Endometrial microvascular endothelial cells (primary cell): ENCODE measurements at regions not wholly inside any gene's neighbourhood (a gene's known extent, or its start where the extent isn't known, plus 50 kb on each side); places are given as distances from the start of the nearest gene placed in this dataset.
"Not testable (repeated sequence)": the region's sequence is repeated elsewhere in the genome, so short reads cannot be mapped to it uniquely, and the experiment has no call there.

Source experiments
- in situ Hi-C: cut with HindIII; loops from 2 replicates; pipeline ENCODE4 v1.10.0; 2017; ENCODE audit warnings: low sequenced_read_pairs, low pct_unique_long_range_greater_than_20kb; ENCODE audit errors: inconsistent ontology term

DNA sequence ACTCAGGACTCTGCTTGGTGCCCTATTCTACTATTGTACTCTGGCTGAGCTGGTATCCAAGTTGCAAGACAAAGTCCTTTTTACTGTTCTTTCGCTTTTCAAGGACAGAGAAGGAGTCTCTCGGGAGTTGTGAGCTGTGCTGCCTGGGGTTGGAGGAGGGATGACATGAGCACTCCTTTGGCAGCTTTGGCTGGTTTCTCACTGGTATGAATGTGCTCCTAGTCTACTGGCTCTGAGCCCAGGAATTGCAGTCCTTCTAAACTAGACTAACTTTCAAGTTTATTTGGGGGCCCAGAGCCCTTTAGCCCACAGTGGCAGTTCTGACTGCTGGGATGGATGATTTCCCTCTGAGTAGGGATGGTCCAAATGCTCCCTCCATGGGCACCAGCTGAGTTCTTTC lies 997.1 kb downstream of the RAB28 start:
- in situ Hi-C loops = no loop called here

DNA sequence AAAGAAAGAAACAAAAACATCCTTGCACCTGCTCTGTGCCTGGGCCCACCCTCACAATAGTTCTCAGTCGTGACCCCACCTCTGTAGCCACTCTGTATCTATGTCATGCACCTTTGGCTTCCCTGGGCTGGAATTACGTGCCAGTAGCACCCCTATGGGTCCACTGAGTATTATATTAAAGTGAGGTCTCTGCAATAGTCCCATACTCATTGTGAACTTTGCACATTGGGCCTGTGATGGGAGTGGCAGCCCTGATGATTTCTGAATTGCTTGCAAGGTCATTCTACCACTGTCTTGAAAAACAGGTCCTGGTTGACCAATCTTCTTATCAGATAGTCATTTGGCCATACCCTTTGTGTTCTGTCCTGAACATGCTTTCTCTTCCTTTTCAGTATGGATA lies 1012.1 kb downstream of the RAB28 start:
- in situ Hi-C loops = no loop called here

DNA sequence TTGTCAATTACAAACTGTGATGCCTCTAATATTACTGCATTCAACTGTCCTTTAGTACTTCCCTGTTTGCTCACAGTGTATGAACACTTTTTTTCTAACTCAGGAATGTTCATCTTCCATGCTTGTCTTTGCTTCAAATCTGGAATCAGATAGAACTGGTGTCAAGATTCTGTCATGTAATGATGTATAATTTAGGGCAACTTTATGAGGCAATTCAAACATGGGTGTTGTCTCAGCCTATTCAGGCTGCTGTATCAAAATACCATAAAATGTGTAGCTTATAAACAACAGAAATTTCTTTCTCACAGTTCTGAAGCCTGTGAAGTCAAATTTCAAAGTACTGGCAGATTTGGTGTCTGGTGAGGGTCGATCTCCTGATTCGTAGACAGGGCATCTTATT lies 1012.9 kb downstream of the RAB28 start:
- in situ Hi-C loops = no loop called here

DNA sequence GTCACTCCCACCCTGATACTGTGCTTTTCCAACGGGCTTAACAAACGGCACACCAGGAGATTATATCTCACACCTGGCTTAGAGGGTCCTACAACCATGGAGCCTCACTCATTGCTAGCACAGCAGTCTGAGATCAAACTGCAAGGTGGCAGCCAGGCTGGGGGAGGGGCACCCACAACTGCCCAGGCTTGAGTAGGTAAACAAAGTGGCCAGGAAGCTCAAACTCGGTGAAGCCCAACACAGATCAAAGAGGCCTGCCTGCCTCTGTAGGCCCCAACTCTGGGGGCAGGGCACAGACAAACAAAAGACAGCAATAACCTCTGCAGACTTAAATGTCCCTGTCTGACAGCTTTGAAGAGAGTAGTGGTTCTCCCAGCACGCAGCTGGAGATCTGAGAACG lies 1022.6 kb downstream of the RAB28 start:
- in situ Hi-C loops = not testable (repeated sequence)

GRCh38 chr4:12459126-12459525 lies 1025.0 kb downstream of the RAB28 start:
- in situ Hi-C loops = no loop called here

DNA sequence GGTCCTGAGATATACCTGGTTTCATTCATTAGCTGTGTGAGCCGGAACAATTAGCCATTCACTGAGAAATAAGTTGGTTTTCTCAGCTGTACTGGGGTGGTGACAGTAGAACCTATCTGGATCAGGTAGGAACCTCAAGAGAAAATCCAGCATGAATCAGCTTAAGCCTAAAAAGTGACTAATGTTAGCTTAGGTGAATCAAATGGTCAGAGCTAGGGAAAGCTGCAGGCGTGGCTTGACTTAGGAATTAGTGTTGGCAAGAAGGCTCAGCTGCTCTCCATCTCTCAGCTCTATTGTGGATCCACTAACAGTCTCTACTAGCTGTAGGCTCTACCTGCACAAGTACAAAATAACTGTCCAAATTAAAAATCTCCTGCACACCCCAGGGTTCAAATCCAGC lies 1025.5 kb downstream of the RAB28 start:
- in situ Hi-C loops = no loop called here

DNA sequence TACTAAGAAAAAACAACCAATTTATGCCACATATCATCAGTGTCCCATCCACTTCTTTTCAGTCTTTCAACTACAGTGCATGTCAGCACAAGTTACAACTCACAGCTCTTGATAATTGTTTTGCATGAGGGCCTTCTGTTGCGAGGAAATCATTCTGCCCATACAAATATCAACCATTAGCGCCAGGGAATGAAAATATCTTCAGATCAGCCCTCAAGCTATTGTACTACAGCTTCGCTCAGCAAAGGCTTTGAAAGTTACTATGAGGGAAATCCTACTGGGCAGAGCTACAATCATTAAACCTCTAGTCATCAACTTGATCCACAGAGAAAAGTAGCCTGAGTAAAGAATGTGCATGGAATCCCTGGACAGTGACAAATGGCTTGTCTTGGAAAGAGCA lies 1023.6 kb upstream of the HS3ST1 start:
- in situ Hi-C loops = no loop called here

GRCh38 chr4:12447451-12447850 lies 1018.8 kb upstream of the HS3ST1 start:
- in situ Hi-C loops = no loop called here

- in situ Hi-C loops = no loop called here
These were observed 1018.0 kb upstream of the HS3ST1 start for GRCh38 chr4:12446657-12447185.

DNA sequence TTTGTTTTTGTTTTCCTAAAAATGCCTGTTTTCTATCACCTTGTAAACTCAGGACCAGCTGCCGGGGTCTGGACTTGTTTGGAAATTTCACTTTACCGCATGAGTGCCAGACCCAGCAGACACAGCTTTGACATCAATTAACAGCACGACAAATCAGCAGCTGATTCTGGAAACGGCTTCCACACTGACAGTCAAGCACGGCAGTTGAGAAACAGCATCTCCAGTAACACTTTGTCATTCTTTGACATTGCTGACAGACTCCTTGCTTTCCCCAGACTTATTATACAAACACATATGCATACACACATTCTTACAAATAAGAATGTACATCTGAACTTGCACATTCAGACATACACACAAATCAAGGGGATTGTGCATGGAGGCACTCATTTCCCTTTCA lies 1017.6 kb upstream of the HS3ST1 start:
- in situ Hi-C loops = no loop called here

DNA sequence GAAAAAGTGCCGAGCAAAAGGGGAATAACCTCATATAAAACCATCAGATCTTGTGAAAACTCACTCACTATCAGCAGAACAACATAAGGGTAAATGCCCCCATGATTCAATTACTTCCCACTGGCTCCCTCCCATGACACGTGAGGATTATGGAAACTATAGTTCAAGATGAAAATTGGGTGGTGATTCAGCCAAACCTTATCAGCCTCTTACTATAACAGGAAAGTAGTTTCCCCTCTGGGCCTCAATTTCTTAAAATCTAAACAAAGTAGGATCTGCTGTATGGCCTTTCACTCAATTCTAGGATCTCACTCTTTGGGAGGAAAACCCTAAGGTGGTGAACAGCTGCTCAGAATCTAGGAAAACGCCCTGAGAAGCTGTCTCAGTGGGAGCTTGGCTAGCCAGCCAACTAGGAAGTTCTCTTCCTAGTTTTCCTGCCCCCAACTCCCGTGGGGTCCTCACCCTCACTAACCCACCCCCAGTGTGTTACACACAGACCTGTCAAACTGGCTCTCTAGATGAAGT lies 1017.1 kb upstream of the HS3ST1 start:
- in situ Hi-C loops = no loop called here

DNA sequence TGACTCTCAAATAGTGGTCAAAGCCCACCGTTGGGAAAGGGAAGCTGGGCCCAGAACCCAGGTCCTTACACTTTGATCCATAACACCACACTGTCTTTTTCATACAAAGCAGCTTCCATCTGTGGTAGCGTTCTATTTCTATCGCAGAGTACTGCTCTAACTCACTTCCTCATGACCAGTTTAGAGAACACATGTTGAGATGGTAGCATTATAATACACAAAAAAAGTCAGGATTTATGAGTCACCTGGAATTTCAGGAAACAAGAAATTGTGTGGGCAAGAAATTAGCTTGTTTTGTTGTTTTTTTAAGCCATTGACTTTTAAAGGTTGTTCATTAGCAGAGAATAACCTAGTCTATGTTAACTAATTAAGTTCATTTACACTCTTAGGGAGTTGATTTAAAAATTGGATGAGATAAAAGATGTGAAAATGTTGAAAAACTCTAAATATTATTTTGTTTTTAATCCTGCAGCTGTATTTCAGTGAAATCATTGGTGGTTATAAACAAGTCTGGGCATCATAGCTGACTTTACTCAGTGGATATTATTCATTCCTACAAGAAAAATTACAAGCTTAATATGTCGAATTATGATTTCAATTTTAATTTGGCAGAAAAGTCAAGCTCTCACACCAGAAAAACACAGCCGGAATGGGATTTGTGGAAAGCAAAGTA lies 1011.1 kb upstream of the HS3ST1 start:
- in situ Hi-C loops = no loop called here

- in situ Hi-C loops = not testable (repeated sequence)
These were observed 1002.6 kb upstream of the HS3ST1 start for GRCh38 chr4:12431259-12431658.

DNA sequence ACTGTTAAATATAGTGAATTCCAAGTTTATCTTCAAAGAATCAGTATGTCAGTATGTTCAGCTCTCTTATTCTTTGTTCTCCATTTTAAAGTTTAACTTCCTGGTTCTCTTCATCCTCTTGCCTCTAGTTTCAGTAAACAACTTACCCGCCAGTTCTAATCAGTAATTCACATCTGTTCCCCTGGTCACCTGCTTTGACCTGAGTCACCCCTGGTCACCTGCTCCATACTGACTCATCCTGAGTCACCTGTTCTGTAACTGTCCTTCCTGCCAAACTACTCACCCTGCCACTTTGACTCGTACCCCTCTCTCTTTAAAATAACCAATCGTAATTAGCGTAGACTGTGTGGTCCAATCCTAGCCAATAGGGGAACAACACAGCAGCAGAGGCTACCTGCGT lies 992.7 kb upstream of the HS3ST1 start:
- in situ Hi-C loops = no loop called here

- in situ Hi-C loops = no loop called here
These were observed 988.1 kb upstream of the HS3ST1 start for GRCh38 chr4:12416755-12417154.

GRCh38 chr4:12414181-12414812 lies 985.6 kb upstream of the HS3ST1 start:
- in situ Hi-C loops = no loop called here

DNA sequence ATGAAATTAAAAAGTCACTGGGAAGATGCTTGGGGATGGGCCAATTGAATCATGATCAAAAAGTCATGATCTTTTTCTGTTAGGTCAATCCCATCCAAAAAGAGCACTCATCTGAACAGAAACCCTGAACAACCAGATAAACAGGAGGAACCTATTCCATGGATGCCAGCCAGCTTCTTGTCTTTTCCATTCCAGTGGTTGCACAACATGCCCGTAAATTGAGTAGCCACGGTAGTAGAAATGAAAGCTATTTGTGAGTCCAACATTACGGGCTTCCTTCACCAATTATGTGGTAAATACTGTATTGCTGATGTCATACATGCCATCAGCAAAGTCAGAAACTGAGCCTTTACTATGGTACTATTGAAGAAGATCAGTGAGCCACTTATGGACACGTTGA lies 982.4 kb upstream of the HS3ST1 start:
- in situ Hi-C loops = no loop called here

- in situ Hi-C loops = no loop called here
These were observed 981.0 kb upstream of the HS3ST1 start for GRCh38 chr4:12409507-12410190.

- in situ Hi-C loops = no loop called here
These were observed 979.7 kb upstream of the HS3ST1 start for GRCh38 chr4:12408364-12408763.

- in situ Hi-C loops = no loop called here
These were observed 974.5 kb upstream of the HS3ST1 start for GRCh38 chr4:12403175-12403574.
